HepG2 (cell line): ENCODE measurements at regions not wholly inside any gene's neighbourhood (a gene's known extent, or its start where the extent isn't known, plus 50 kb on each side); places are given as distances from the start of the nearest gene placed in this dataset.

ENCODE experiments used
- ATAC-seq: fragments of 200-7000 bp; cut with Tn5 transposase; 3 replicates; pipeline ENCODE4 v1.9.1; 2020; ENCODE audit warnings: mild to moderate bottlenecking, moderate library complexity
- BruUV-seq: library from RNA; stranded (reverse); fragments of 400-500 nt; replicated peaks from 2 replicates; lab custom pipeline; 2021; lab: Mats Ljungman, UMichigan
- CTCF ChIA-PET: fragments of 300-600 bp; formaldehyde crosslinking; extraction: SDS; loops from one replicate; lab custom pipeline; 2021; ENCODE audit warnings: low total read pairs, inconsistent platforms, low intra/inter-chr PET ratio; lab: Yijun Ruan, JAX
- POLR2A ChIA-PET: fragments of 350-600 bp; sonication (Branson Sonifier 250); formaldehyde crosslinking; loops from one replicate; lab custom pipeline; 2020; ENCODE audit warnings: antibody characterized with exemption, inconsistent platforms; lab: Yijun Ruan, JAX
- DNase-seq: peaks from one replicate; pipeline ENCODE4 v3.0.0-alpha.2; 2015; ENCODE audit warnings: low spot score
- FAIRE-seq: peaks from 3 replicates; lab custom pipeline; 2011; peaks lifted over from hg19 to GRCh38; lab: Jason Lieb, UNC
- H2AFZ ChIP-seq: one replicate; pipeline ENCODE4 v1.6.1; 2011; ENCODE audit warnings: low read length, inconsistent platforms
- H3K27ac ChIP-seq: fragments of 300-600 bp; 3 replicates; pipeline ENCODE4 v1.8.0; 2011; ENCODE audit warnings: mixed run types, mild to moderate bottlenecking, mixed read lengths, low read length, inconsistent platforms; ENCODE audit not compliant: insufficient read depth; ENCODE audit errors: extremely low read length
- H3K27me3 ChIP-seq, 2 experiments: fragments of 200-600 bp in 1 of 2; 2 replicates in 1 of 2; 3 replicates in 1 of 2; pipeline versions ENCODE4 v1.6.0 to v1.8.0; 2011; ENCODE audit warnings: low read length in 2 of 2, mild to moderate bottlenecking in 2 of 2, moderate library complexity in 2 of 2, inconsistent platforms in 1 of 2; ENCODE audit not compliant: insufficient read depth in 2 of 2, control insufficient read depth in 1 of 2
- H3K36me3 ChIP-seq, 2 experiments: fragments of 200-600 bp in 1 of 2; replicated peaks in 1 of 2; 2 replicates in 1 of 2; 3 replicates in 1 of 2; pipeline versions ENCODE4 v1.5.1 to v1.8.0; 2011; ENCODE audit warnings: low read length in 2 of 2, inconsistent platforms in 1 of 2; ENCODE audit not compliant: insufficient read depth in 2 of 2, control insufficient read depth in 1 of 2
- H3K4me1 ChIP-seq: 2 replicates; pipeline ENCODE4 v1.5.1; 2012; ENCODE audit warnings: low read length, inconsistent platforms; ENCODE audit not compliant: insufficient read depth
- H3K4me2 ChIP-seq: 2 replicates; pipeline ENCODE4 v1.6.0; 2011; ENCODE audit warnings: low read depth, low read length, inconsistent platforms
- H3K4me3 ChIP-seq, 3 experiments: fragments of 200-600 bp in 1 of 3; sonication (generic), shearing (Covaris generic) in 1 of 3; replicated peaks in 1 of 3; 2 replicates each; pipeline ENCODE4 v1.5.1; 2011 to 2016; ENCODE audit warnings: low read length in 3 of 3, inconsistent platforms in 2 of 3, low read depth in 2 of 3, mild to moderate bottlenecking in 2 of 3, control low read depth in 1 of 3, mixed read lengths in 1 of 3; ENCODE audit not compliant: insufficient read depth in 1 of 3
- H3K79me2 ChIP-seq: one replicate; pipeline ENCODE4 v1.6.1; 2011; ENCODE audit warnings: low read length, inconsistent platforms; ENCODE audit not compliant: insufficient read depth
- H3K9ac ChIP-seq: 2 replicates; pipeline ENCODE4 v1.6.0; 2011; ENCODE audit warnings: mild to moderate bottlenecking, low read depth, low read length, inconsistent platforms; ENCODE audit not compliant: insufficient read depth
- H3K9me3 ChIP-seq: 2 replicates; pipeline ENCODE4 v1.5.1; 2012; ENCODE audit warnings: mild to moderate bottlenecking, low read length
- H4K20me1 ChIP-seq: 2 replicates; pipeline ENCODE4 v1.6.0; 2011; ENCODE audit warnings: inconsistent platforms, mild to moderate bottlenecking, low read length, moderate library complexity; ENCODE audit not compliant: insufficient read depth
- CERS6 ChIP-seq: sonication (generic); formaldehyde crosslinking; IDR thresholded peaks from 2 replicates; pipeline ENCODE4 v1.5.0; 2020; ENCODE audit warnings: missing genetic modification reagents
- DMAP1 ChIP-seq: IDR thresholded peaks from 2 replicates; pipeline ENCODE4 v1.6.1; 2016
- GTF2F1 ChIP-seq: fragments of 150-350 bp; IDR thresholded peaks from 2 replicates; pipeline ENCODE4 v1.6.1; 2014; ENCODE audit warnings: low read length
- KDM3A ChIP-seq: IDR thresholded peaks from 2 replicates; pipeline ENCODE4 v1.6.1; 2018; ENCODE audit warnings: low read depth, missing compliant biosample characterization
- POGZ ChIP-seq: sonication (generic); formaldehyde crosslinking; IDR thresholded peaks from 2 replicates; pipeline ENCODE4 v1.4.0; 2020; ENCODE audit warnings: mild to moderate bottlenecking, missing genetic modification reagents
- ZNF235 ChIP-seq: sonication (generic); formaldehyde crosslinking; IDR thresholded peaks from 2 replicates; pipeline ENCODE4 v1.8.1; 2023; ENCODE audit warnings: mild to moderate bottlenecking, missing genetic modification reagents, borderline replicate concordance
- ZNF256 ChIP-seq: sonication (generic); formaldehyde crosslinking; conservative IDR thresholded peaks from 2 replicates; pipeline ENCODE4 v1.4.0; 2020; ENCODE audit warnings: missing genetic modification reagents
- ZNF326 ChIP-seq: sonication (generic); formaldehyde crosslinking; IDR thresholded peaks from 2 replicates; pipeline ENCODE4 v1.4.0; 2020; ENCODE audit warnings: missing genetic modification reagents, borderline replicate concordance
- ZNF543 ChIP-seq: sonication (generic); formaldehyde crosslinking; IDR thresholded peaks from 2 replicates; pipeline ENCODE4 v1.4.0; 2020; ENCODE audit warnings: mild to moderate bottlenecking, missing genetic modification reagents
- ZNF567 ChIP-seq: sonication (generic); formaldehyde crosslinking; IDR thresholded peaks from 2 replicates; pipeline ENCODE4 v1.8.1; 2023; ENCODE audit warnings: mild to moderate bottlenecking, missing genetic modification reagents, borderline replicate concordance
- ZNF883 ChIP-seq: sonication (generic); formaldehyde crosslinking; IDR thresholded peaks from 2 replicates; pipeline ENCODE4 v1.5.1; 2020; ENCODE audit warnings: mild to moderate bottlenecking, missing genetic modification reagents; ENCODE audit errors: not compliant biosample characterization
- WGBS: methylation state at CpG from one replicate; pipeline ENCODE4 v1.1.6; 2017; ENCODE audit warnings: low lambda C conversion rate; 5-methylcytosine and 5-hydroxymethylcytosine counted together
- in situ Hi-C: cut with HindIII; loops from 2 replicates; pipeline ENCODE4 v1.10.0; 2017; ENCODE audit warnings: low pct_unique_long_range_greater_than_20kb; ENCODE audit not compliant: extremely low pct_ligation_motif_present
- intact Hi-C: fragments of 100-400 bp; cut with micrococcal nuclease; formaldehyde crosslinking; loops from one replicate; pipeline ENCODE4 v1.10.0; 2022; ENCODE audit not compliant: unreplicated experiment
- TF ChIP-seq, protein P1 (sequence below): sonication (generic); formaldehyde crosslinking; IDR thresholded peaks from 2 replicates; pipeline ENCODE4 v1.8.0; 2022; ENCODE audit warnings: low read depth, missing genetic modification reagents
- TF ChIP-seq, protein P2 (sequence below): IDR thresholded peaks from 2 replicates; pipeline ENCODE4 v1.6.1; 2012; ENCODE audit warnings: low read length, improper control_type of control experiment
- TF ChIP-seq, protein P3 (sequence below): sonication (generic); formaldehyde crosslinking; IDR thresholded peaks from 2 replicates; pipeline ENCODE4 v1.9.0; 2021; ENCODE audit warnings: mild to moderate bottlenecking, missing genetic modification reagents

- POLR2A ChIA-PET: no interaction called here
- no peak overlapping the region for H3K4me3 ChIP-seq
- no peaks in the 10 kb centered on the region for H3K27me3 ChIP-seq
- no peak overlapping the region for H2AFZ ChIP-seq
- in situ Hi-C loops: no loop called here
- no peaks in the 10 kb centered on the region for H3K36me3 ChIP-seq
- ATAC-seq (no peak), DNase-seq (no peak), FAIRE-seq (no peak)
- H3K27ac ChIP-seq: no peak overlapping the region
- intact Hi-C loops: no loop called here
- WGBS: 48% methylated on average over 2 of the region's 2 CpGs
- H3K9ac ChIP-seq: no peak overlapping the region
- BruUV-seq: no TSS peak
- H3K4me2 ChIP-seq: no peak overlapping the region
- H3K4me1 ChIP-seq: no peaks in the 10 kb centered on the region
- no peaks in the 10 kb centered on the region for H3K79me2 ChIP-seq
- peaks cover 24% of the 10 kb centered on the region; the same call in 1 of the 2 replicates for H3K9me3 ChIP-seq
- H4K20me1 ChIP-seq: no peaks in the 10 kb centered on the region
- CTCF ChIA-PET: no interaction called here
- no peak for TF ChIP-seq ZNF256 (CRISPR knock-in tag)
- no peak for TF ChIP-seq ZNF543 (CRISPR knock-in tag)
- no peak for TF ChIP-seq ZNF326
- TF ChIP-seq ZNF567 (CRISPR knock-in tag): no peak
- TF ChIP-seq, protein P1, sequence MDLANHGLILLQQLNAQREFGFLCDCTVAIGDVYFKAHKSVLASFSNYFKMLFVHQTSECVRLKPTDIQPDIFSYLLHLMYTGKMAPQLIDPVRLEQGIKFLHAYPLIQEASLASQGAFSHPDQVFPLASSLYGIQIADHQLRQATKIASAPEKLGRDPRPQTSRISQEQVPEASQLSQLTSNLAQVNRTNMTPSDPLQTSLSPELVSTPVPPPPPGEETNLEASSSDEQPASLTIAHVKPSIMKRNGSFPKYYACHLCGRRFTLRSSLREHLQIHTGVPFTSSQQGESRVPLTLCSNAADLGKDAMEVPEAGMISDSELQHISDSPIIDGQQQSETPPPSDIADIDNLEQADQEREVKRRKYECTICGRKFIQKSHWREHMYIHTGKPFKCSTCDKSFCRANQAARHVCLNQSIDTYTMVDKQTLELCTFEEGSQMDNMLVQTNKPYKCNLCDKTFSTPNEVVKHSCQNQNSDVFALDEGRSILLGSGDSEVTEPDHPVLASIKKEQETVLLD (CRISPR knock-in tag): no peak
- TF ChIP-seq, protein P2, sequence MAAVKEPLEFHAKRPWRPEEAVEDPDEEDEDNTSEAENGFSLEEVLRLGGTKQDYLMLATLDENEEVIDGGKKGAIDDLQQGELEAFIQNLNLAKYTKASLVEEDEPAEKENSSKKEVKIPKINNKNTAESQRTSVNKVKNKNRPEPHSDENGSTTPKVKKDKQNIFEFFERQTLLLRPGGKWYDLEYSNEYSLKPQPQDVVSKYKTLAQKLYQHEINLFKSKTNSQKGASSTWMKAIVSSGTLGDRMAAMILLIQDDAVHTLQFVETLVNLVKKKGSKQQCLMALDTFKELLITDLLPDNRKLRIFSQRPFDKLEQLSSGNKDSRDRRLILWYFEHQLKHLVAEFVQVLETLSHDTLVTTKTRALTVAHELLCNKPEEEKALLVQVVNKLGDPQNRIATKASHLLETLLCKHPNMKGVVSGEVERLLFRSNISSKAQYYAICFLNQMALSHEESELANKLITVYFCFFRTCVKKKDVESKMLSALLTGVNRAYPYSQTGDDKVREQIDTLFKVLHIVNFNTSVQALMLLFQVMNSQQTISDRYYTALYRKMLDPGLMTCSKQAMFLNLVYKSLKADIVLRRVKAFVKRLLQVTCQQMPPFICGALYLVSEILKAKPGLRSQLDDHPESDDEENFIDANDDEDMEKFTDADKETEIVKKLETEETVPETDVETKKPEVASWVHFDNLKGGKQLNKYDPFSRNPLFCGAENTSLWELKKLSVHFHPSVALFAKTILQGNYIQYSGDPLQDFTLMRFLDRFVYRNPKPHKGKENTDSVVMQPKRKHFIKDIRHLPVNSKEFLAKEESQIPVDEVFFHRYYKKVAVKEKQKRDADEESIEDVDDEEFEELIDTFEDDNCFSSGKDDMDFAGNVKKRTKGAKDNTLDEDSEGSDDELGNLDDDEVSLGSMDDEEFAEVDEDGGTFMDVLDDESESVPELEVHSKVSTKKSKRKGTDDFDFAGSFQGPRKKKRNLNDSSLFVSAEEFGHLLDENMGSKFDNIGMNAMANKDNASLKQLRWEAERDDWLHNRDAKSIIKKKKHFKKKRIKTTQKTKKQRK: no peak
- no peak for TF ChIP-seq GTF2F1
- TF ChIP-seq, protein P3, sequence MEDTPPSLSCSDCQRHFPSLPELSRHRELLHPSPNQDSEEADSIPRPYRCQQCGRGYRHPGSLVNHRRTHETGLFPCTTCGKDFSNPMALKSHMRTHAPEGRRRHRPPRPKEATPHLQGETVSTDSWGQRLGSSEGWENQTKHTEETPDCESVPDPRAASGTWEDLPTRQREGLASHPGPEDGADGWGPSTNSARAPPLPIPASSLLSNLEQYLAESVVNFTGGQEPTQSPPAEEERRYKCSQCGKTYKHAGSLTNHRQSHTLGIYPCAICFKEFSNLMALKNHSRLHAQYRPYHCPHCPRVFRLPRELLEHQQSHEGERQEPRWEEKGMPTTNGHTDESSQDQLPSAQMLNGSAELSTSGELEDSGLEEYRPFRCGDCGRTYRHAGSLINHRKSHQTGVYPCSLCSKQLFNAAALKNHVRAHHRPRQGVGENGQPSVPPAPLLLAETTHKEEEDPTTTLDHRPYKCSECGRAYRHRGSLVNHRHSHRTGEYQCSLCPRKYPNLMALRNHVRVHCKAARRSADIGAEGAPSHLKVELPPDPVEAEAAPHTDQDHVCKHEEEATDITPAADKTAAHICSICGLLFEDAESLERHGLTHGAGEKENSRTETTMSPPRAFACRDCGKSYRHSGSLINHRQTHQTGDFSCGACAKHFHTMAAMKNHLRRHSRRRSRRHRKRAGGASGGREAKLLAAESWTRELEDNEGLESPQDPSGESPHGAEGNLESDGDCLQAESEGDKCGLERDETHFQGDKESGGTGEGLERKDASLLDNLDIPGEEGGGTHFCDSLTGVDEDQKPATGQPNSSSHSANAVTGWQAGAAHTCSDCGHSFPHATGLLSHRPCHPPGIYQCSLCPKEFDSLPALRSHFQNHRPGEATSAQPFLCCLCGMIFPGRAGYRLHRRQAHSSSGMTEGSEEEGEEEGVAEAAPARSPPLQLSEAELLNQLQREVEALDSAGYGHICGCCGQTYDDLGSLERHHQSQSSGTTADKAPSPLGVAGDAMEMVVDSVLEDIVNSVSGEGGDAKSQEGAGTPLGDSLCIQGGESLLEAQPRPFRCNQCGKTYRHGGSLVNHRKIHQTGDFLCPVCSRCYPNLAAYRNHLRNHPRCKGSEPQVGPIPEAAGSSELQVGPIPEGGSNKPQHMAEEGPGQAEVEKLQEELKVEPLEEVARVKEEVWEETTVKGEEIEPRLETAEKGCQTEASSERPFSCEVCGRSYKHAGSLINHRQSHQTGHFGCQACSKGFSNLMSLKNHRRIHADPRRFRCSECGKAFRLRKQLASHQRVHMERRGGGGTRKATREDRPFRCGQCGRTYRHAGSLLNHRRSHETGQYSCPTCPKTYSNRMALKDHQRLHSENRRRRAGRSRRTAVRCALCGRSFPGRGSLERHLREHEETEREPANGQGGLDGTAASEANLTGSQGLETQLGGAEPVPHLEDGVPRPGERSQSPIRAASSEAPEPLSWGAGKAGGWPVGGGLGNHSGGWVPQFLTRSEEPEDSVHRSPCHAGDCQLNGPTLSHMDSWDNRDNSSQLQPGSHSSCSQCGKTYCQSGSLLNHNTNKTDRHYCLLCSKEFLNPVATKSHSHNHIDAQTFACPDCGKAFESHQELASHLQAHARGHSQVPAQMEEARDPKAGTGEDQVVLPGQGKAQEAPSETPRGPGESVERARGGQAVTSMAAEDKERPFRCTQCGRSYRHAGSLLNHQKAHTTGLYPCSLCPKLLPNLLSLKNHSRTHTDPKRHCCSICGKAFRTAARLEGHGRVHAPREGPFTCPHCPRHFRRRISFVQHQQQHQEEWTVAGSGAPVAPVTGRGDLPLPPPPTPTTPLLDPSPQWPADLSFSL (CRISPR knock-in tag): no peak
- TF ChIP-seq ZNF883 (CRISPR knock-in tag): no peak
- TF ChIP-seq POGZ (CRISPR knock-in tag): no peak
- TF ChIP-seq DMAP1 (CRISPR knock-in tag): no peak
- TF ChIP-seq CERS6: no peak
- no peak for TF ChIP-seq KDM3A (CRISPR knock-in tag)
- TF ChIP-seq ZNF235 (CRISPR knock-in tag): no peak
Observed at GRCh38 chr15:25579127-25579526, 140.3 kb upstream of the UBE3A start.
